ENCODE measurements at regions not wholly inside any gene's neighbourhood (a gene's known extent, or its start where the extent isn't known, plus 50 kb on each side); places are given as distances from the start of the nearest gene placed in this dataset.

- H3K79me2 ChIP-seq (ENCODE audit: control insufficient read depth, insufficient read depth, low read length) = no peaks in the 10 kb centered on the region
- WGBS (ENCODE audit: insufficient coverage, insufficient replicate concordance, low lambda C conversion rate, missing lambda C conversion rate) = 1% methylated on average over 4 of the region's 4 CpGs
- ChIA-PET RAD21 (ENCODE audit: unreplicated experiment) (no interaction called here), CTCF (no interaction called here), SMC1A (ENCODE audit: uncharacterized antibody, unreplicated experiment) (no interaction called here), POLR2A (no interaction called here)
- no peak overlapping the region for H3K4me3 ChIP-seq
- TF ChIP-seq GATAD2B (conservative IDR thresholded peaks at IDR 0.05; ENCODE audit: low read depth) (no peak), YBX1 (IDR thresholded peaks at IDR 0.05) (no peak), IRF4 (IDR thresholded peaks at IDR 0.05; ENCODE audit: low read depth, low read length) (no peak), TARDBP (IDR thresholded peaks at IDR 0.05; ENCODE audit: borderline replicate concordance) (no peak), RELB (IDR thresholded peaks at IDR 0.05; ENCODE audit: low read depth) (no peak), PAX5 (IDR thresholded peaks at IDR 0.05; ENCODE audit: borderline replicate concordance, low read depth, low read length) (no peak), SRF (IDR thresholded peaks at IDR 0.05; ENCODE audit: low read depth in 2 of 2, low read length in 2 of 2) (no peak), PRDM15 (CRISPR knock-in tag; IDR thresholded peaks at IDR 0.05) (no peak), BMI1 (IDR thresholded peaks at IDR 0.05; ENCODE audit: borderline replicate concordance) (no peak), GABPA (IDR thresholded peaks at IDR 0.05; ENCODE audit: low read depth) (no peak), HDAC2 (IDR thresholded peaks at IDR 0.05) (no peak), KLF5 (IDR thresholded peaks at IDR 0.05; ENCODE audit: partially characterized antibody) (no peak), RELA (IDR thresholded peaks at IDR 0.05; ENCODE audit: borderline replicate concordance, partially characterized antibody) (no peak), ZBTB40 (IDR thresholded peaks at IDR 0.05; ENCODE audit: borderline replicate concordance) (no peak), MYB (IDR thresholded peaks at IDR 0.05; ENCODE audit: borderline replicate concordance, low read depth, low read length) (no peak), SIN3A (IDR thresholded peaks at IDR 0.05; ENCODE audit: low read depth, low read length) (no peak)
- H3K4me1 ChIP-seq (ENCODE audit: control insufficient read depth, insufficient read depth, low read length) = no peaks in the 10 kb centered on the region
- intact Hi-C loops (cut with micrococcal nuclease; ENCODE audit: unreplicated experiment) (no loop called here), in situ Hi-C loops (cut with MboI) (no loop called here)
- no peak overlapping the region for H3K9ac ChIP-seq (ENCODE audit: control insufficient read depth, insufficient read depth, low read length)
- no peaks in the 10 kb centered on the region for H3K36me3 ChIP-seq (ENCODE audit: control insufficient read depth in 2 of 2, insufficient read depth in 2 of 2, low read length in 1 of 2)
- no peaks in the 10 kb centered on the region for H4K20me1 ChIP-seq (ENCODE audit: control insufficient read depth, insufficient read depth)
- ATAC-seq = no peak
- no peaks in the 10 kb centered on the region; the same call in 2 of the 3 replicates for H3K9me3 ChIP-seq (replicated peaks; ENCODE audit: control insufficient read depth, insufficient read depth, low read length)
- H2AFZ ChIP-seq (ENCODE audit: control insufficient read depth, low read depth, low read length) = no peak overlapping the region
- FAIRE-seq = no peak
- H3K27ac ChIP-seq (ENCODE audit: control insufficient read depth, insufficient read depth) = no peak overlapping the region
- H3K27me3 ChIP-seq (replicated peaks in 1 of 2; ENCODE audit: control insufficient read depth in 2 of 2, insufficient read depth in 2 of 2, low read length in 1 of 2) = no peaks in the 10 kb centered on the region
- no peak for DNase-seq (ENCODE audit: low read depth, low spot score)
- no peak overlapping the region for H3K4me2 ChIP-seq (ENCODE audit: control insufficient read depth, insufficient read depth)
- no TSS peak for BruUV-seq (replicated peaks)
Measured at GRCh38 chr10:29932991-29933390, 126.4 kb downstream of the JCAD start.
